ENCODE measurements at regions not wholly inside any gene's neighbourhood (a gene's known extent, or its start where the extent isn't known, plus 50 kb on each side); places are given as distances from the start of the nearest gene placed in this dataset.

- in situ Hi-C loops (cut with MboI; ENCODE audit: low pct_unique_long_range_greater_than_20kb, low sequenced_read_pairs, unreplicated experiment), result no loop called here
- no peak for TF ChIP-seq CTCF (IDR thresholded peaks at IDR 0.05; ENCODE audit: extremely low read depth, insufficient read depth, missing control alignments)
- no peak for DNase-seq (ENCODE audit: low spot score)
Measured at GRCh38 chr2:238651306-238652052, 196.4 kb upstream of the TWIST2 start.

GRCh38 chr2:238652053-238652770, 195.7 kb upstream of the TWIST2 start:
- no peak for TF ChIP-seq CTCF (IDR thresholded peaks at IDR 0.05; ENCODE audit: extremely low read depth, insufficient read depth, missing control alignments)
- DNase-seq (ENCODE audit: low spot score), result no peak
- in situ Hi-C loops (cut with MboI; ENCODE audit: low pct_unique_long_range_greater_than_20kb, low sequenced_read_pairs, unreplicated experiment), result no loop called here

GRCh38 chr2:238652771-238653157, 195.1 kb upstream of the TWIST2 start:
- no peak for TF ChIP-seq CTCF (IDR thresholded peaks at IDR 0.05; ENCODE audit: extremely low read depth, insufficient read depth, missing control alignments)
- in situ Hi-C loops (cut with MboI; ENCODE audit: low pct_unique_long_range_greater_than_20kb, low sequenced_read_pairs, unreplicated experiment), result no loop called here
- DNase-seq (ENCODE audit: low spot score), result no peak

GRCh38 chr2:238653431-238654109, 194.3 kb upstream of the TWIST2 start:
- TF ChIP-seq CTCF (IDR thresholded peaks at IDR 0.05; ENCODE audit: extremely low read depth, insufficient read depth, missing control alignments), result no peak
- no peak for DNase-seq (ENCODE audit: low spot score)
- in situ Hi-C loops (cut with MboI; ENCODE audit: low pct_unique_long_range_greater_than_20kb, low sequenced_read_pairs, unreplicated experiment), result no loop called here

- DNase-seq (ENCODE audit: low spot score), result no peak
- in situ Hi-C loops (cut with MboI; ENCODE audit: low pct_unique_long_range_greater_than_20kb, low sequenced_read_pairs, unreplicated experiment), result no loop called here
- TF ChIP-seq CTCF (IDR thresholded peaks at IDR 0.05; ENCODE audit: extremely low read depth, insufficient read depth, missing control alignments), result no peak
Measured at GRCh38 chr2:238654479-238655197, 193.2 kb upstream of the TWIST2 start.

- in situ Hi-C loops (cut with MboI; ENCODE audit: low pct_unique_long_range_greater_than_20kb, low sequenced_read_pairs, unreplicated experiment), result no loop called here
- no peak for TF ChIP-seq CTCF (IDR thresholded peaks at IDR 0.05; ENCODE audit: extremely low read depth, insufficient read depth, missing control alignments)
- no peak for DNase-seq (ENCODE audit: low spot score)
Measured at GRCh38 chr2:238655198-238655860, 192.6 kb upstream of the TWIST2 start.
